ENCODE measurements at regions not wholly inside any gene's neighbourhood (a gene's known extent, or its start where the extent isn't known, plus 50 kb on each side); places are given as distances from the start of the nearest gene placed in this dataset.

GRCh38 chr4:120198411-120198810 is 131.8 kb upstream of the MAD2L1 start:
- H3K36me3 Mint-ChIP-seq (ENCODE audit: low read depth) = no peaks in the 10 kb centered on the region
- H3K27ac Mint-ChIP-seq = no peak overlapping the region
- no peaks in the 10 kb centered on the region for H3K4me1 Mint-ChIP-seq
- H3K4me3 Mint-ChIP-seq = no peak overlapping the region
- no peak for ATAC-seq
- H3K27me3 Mint-ChIP-seq = no peaks in the 10 kb centered on the region
- H3K9me3 Mint-ChIP-seq = no peaks in the 10 kb centered on the region
- no peak for DNase-seq

- ATAC-seq = no peak
Observed at GRCh38 chr4:120177603-120178002, 111.0 kb upstream of the MAD2L1 start.

GRCh38 chr4:120175272-120175671 is 108.6 kb upstream of the MAD2L1 start:
- peaks cover 9% of the 10 kb centered on the region for H3K27me3 Mint-ChIP-seq
- peaks cover 10% of the 10 kb centered on the region for H3K9me3 Mint-ChIP-seq
- no peak for DNase-seq
- H3K36me3 Mint-ChIP-seq (ENCODE audit: low read depth) = no peaks in the 10 kb centered on the region
- no peak overlapping the region for H3K27ac Mint-ChIP-seq
- no peak overlapping the region for H3K4me3 Mint-ChIP-seq
- ATAC-seq = no peak
- no peaks in the 10 kb centered on the region for H3K4me1 Mint-ChIP-seq

More at GRCh38 chr4:120177603-120178002, 111.0 kb upstream of the MAD2L1 start:
- Mint-ChIP-seq H3K27me3 (peaks cover 9% of the 10 kb centered on the region), H3K36me3 (ENCODE audit: low read depth) (no peaks in the 10 kb centered on the region), H3K4me1 (no peaks in the 10 kb centered on the region), H3K4me3 (no peak overlapping the region), H3K27ac (no peak overlapping the region), H3K9me3 (peaks cover 15% of the 10 kb centered on the region)
- DNase-seq = no peak

GRCh38 chr4:120163895-120164294 is 97.2 kb upstream of the MAD2L1 start:
- Mint-ChIP-seq H3K36me3 (ENCODE audit: low read depth) (no peaks in the 10 kb centered on the region), H3K27ac (no peak overlapping the region), H3K4me3 (no peak overlapping the region), H3K9me3 (no peaks in the 10 kb centered on the region), H3K4me1 (no peaks in the 10 kb centered on the region), H3K27me3 (peaks cover 2% of the 10 kb centered on the region)
- ATAC-seq (no peak), DNase-seq (no peak)

- DNase-seq (no peak), ATAC-seq (no peak)
- Mint-ChIP-seq H3K27ac (no peak overlapping the region), H3K27me3 (no peaks in the 10 kb centered on the region), H3K36me3 (ENCODE audit: low read depth) (no peaks in the 10 kb centered on the region), H3K4me3 (no peak overlapping the region), H3K4me1 (no peaks in the 10 kb centered on the region), H3K9me3 (no peaks in the 10 kb centered on the region)
Observed at GRCh38 chr4:120158841-120159463, 92.3 kb upstream of the MAD2L1 start.

GRCh38 chr4:120158046-120158445 is 91.4 kb upstream of the MAD2L1 start:
- H3K36me3 Mint-ChIP-seq (ENCODE audit: low read depth) = no peaks in the 10 kb centered on the region
- no peak overlapping the region for H3K4me3 Mint-ChIP-seq
- DNase-seq = no peak
- H3K27me3 Mint-ChIP-seq = no peaks in the 10 kb centered on the region
- no peaks in the 10 kb centered on the region for H3K9me3 Mint-ChIP-seq
- ATAC-seq = no peak
- no peak overlapping the region for H3K27ac Mint-ChIP-seq
- no peaks in the 10 kb centered on the region for H3K4me1 Mint-ChIP-seq

GRCh38 chr4:120156120-120156718 is 89.6 kb upstream of the MAD2L1 start:
- Mint-ChIP-seq H3K4me3 (no peak overlapping the region), H3K27ac (no peak overlapping the region), H3K9me3 (no peaks in the 10 kb centered on the region), H3K4me1 (no peaks in the 10 kb centered on the region), H3K27me3 (no peaks in the 10 kb centered on the region), H3K36me3 (ENCODE audit: low read depth) (no peaks in the 10 kb centered on the region)
- no peak for ATAC-seq
- DNase-seq = peak; percentile 2

- Mint-ChIP-seq H3K36me3 (ENCODE audit: low read depth) (no peaks in the 10 kb centered on the region), H3K9me3 (no peaks in the 10 kb centered on the region), H3K27ac (no peak overlapping the region), H3K4me3 (no peak overlapping the region), H3K4me1 (no peaks in the 10 kb centered on the region), H3K27me3 (no peaks in the 10 kb centered on the region)
- DNase-seq (no peak), ATAC-seq (no peak)
Observed at GRCh38 chr4:120155287-120155686, 88.6 kb upstream of the MAD2L1 start.

- H3K4me3 Mint-ChIP-seq = no peak overlapping the region
Observed at GRCh38 chr4:120144634-120145033, 78.0 kb upstream of the MAD2L1 start.

GRCh38 chr4:120144041-120144440 is 77.4 kb upstream of the MAD2L1 start:
- Mint-ChIP-seq H3K36me3 (ENCODE audit: low read depth) (no peaks in the 10 kb centered on the region), H3K27ac (no peak overlapping the region), H3K4me3 (no peak overlapping the region), H3K9me3 (no peaks in the 10 kb centered on the region), H3K27me3 (peaks cover 5% of the 10 kb centered on the region), H3K4me1 (no peaks in the 10 kb centered on the region)
- DNase-seq (no peak), ATAC-seq (no peak)

More at GRCh38 chr4:120144634-120145033, 78.0 kb upstream of the MAD2L1 start:
- Mint-ChIP-seq H3K27ac (no peak overlapping the region), H3K36me3 (ENCODE audit: low read depth) (no peaks in the 10 kb centered on the region), H3K9me3 (no peaks in the 10 kb centered on the region), H3K4me1 (no peaks in the 10 kb centered on the region), H3K27me3 (peaks cover 5% of the 10 kb centered on the region)
- DNase-seq (no peak), ATAC-seq (no peak)

- H3K4me3 Mint-ChIP-seq = no peak overlapping the region
- peaks cover 5% of the 10 kb centered on the region for H3K27me3 Mint-ChIP-seq
- no peaks in the 10 kb centered on the region for H3K4me1 Mint-ChIP-seq
- DNase-seq (no peak), ATAC-seq (peak; percentile 15)
- no peaks in the 10 kb centered on the region for H3K36me3 Mint-ChIP-seq (ENCODE audit: low read depth)
- no peak overlapping the region for H3K27ac Mint-ChIP-seq
- peaks cover 3% of the 10 kb centered on the region for H3K9me3 Mint-ChIP-seq
Observed at GRCh38 chr4:120139392-120139791, 72.7 kb upstream of the MAD2L1 start.

- Mint-ChIP-seq H3K4me1 (no peaks in the 10 kb centered on the region), H3K36me3 (ENCODE audit: low read depth) (no peaks in the 10 kb centered on the region), H3K27ac (no peak overlapping the region), H3K9me3 (peaks cover 3% of the 10 kb centered on the region), H3K27me3 (peaks cover 2% of the 10 kb centered on the region), H3K4me3 (no peak overlapping the region)
- no peak for DNase-seq
- ATAC-seq = no peak
Observed at GRCh38 chr4:120132935-120133334, 66.3 kb upstream of the MAD2L1 start.

- Mint-ChIP-seq H3K27ac (no peak overlapping the region), H3K9me3 (no peaks in the 10 kb centered on the region), H3K4me3 (no peak overlapping the region), H3K4me1 (no peaks in the 10 kb centered on the region), H3K36me3 (ENCODE audit: low read depth) (no peaks in the 10 kb centered on the region), H3K27me3 (peaks cover 2% of the 10 kb centered on the region)
- DNase-seq (no peak), ATAC-seq (no peak)
Observed at GRCh38 chr4:120130786-120131185, 64.1 kb upstream of the MAD2L1 start.
